Lung (tissue), 11 donors: ENCODE measurements at regions not wholly inside any gene's neighbourhood (a gene's known extent, or its start where the extent isn't known, plus 50 kb on each side); places are given as distances from the start of the nearest gene placed in this dataset.

Source experiments
- ATAC-seq: fragments of 200-7000 bp; cut with Tn5 transposase; one replicate; pipeline ENCODE4 v1.9.1; 2020; ENCODE audit warnings: moderate number of reproducible peaks; ENCODE audit not compliant: insufficient read depth, low FRiP score
- DNase-seq, 3 donors: peaks; one replicate each; pipeline ENCODE4 v3.0.0-alpha.2; 2013 to 2017
- H3K27ac ChIP-seq, 2 donors: one replicate each; pipeline ENCODE4 v1.5.1; 2013; ENCODE audit warnings: mild to moderate bottlenecking in 2 of 2, moderate library complexity in 2 of 2, control low read depth in 1 of 2, inconsistent platforms in 1 of 2, low read depth in 1 of 2, low read length in 1 of 2
- H3K27me3 ChIP-seq, 3 donors: one replicate each; pipeline ENCODE4 v1.5.1; 2013; ENCODE audit warnings: low read length in 2 of 3; ENCODE audit not compliant: control insufficient read depth in 3 of 3, insufficient read depth in 3 of 3
- H3K36me3 ChIP-seq, 4 donors: one replicate each; pipeline ENCODE4 v1.5.1; 2013; ENCODE audit warnings: low read length in 4 of 4, mild to moderate bottlenecking in 1 of 4, moderate library complexity in 1 of 4; ENCODE audit not compliant: control insufficient read depth in 4 of 4, insufficient read depth in 4 of 4
- H3K4me1 ChIP-seq, 5 donors: one replicate each; pipeline ENCODE4 v1.5.1; 2013; ENCODE audit warnings: low read length in 5 of 5, mild to moderate bottlenecking in 2 of 5, moderate library complexity in 1 of 5; ENCODE audit not compliant: control insufficient read depth in 5 of 5, insufficient read depth in 5 of 5
- H3K4me3 ChIP-seq: one replicate; pipeline ENCODE4 v1.5.1; 2013; ENCODE audit warnings: mild to moderate bottlenecking, control low read depth, moderate library complexity
- H3K9ac ChIP-seq, 2 donors: one replicate each; pipeline ENCODE4 v1.5.1; 2013; ENCODE audit warnings: low read length in 2 of 2, control low read depth in 1 of 2; ENCODE audit not compliant: insufficient read depth in 1 of 2
- H3K9me3 ChIP-seq, 4 donors: one replicate each; pipeline ENCODE4 v1.5.1; 2013; ENCODE audit warnings: low read length in 3 of 4, mild to moderate bottlenecking in 1 of 4, moderate library complexity in 1 of 4; ENCODE audit not compliant: control insufficient read depth in 4 of 4, insufficient read depth in 3 of 4
- WGBS, 2 donors: extraction: QIAGEN DNeasy Blood & Tissue Kit; methylation state at CpG; one replicate each; pipeline ENCODE4 v1.1.7; 2013; 5-methylcytosine and 5-hydroxymethylcytosine counted together
- TF ChIP-seq, protein P1 (sequence below): IDR thresholded peaks from 2 replicates; pipeline ENCODE4 v1.5.1; 2012; ENCODE audit warnings: mild to moderate bottlenecking; ENCODE audit errors: control extremely low read depth, extremely low read depth
- donor health status: control.
- donor health status: control.
- donor health status: Bipolar disorder and iron deficiency.
- donor health status: healthy.
- donor health status: DM: yes; HTN: yes; CAD: no.

DNA sequence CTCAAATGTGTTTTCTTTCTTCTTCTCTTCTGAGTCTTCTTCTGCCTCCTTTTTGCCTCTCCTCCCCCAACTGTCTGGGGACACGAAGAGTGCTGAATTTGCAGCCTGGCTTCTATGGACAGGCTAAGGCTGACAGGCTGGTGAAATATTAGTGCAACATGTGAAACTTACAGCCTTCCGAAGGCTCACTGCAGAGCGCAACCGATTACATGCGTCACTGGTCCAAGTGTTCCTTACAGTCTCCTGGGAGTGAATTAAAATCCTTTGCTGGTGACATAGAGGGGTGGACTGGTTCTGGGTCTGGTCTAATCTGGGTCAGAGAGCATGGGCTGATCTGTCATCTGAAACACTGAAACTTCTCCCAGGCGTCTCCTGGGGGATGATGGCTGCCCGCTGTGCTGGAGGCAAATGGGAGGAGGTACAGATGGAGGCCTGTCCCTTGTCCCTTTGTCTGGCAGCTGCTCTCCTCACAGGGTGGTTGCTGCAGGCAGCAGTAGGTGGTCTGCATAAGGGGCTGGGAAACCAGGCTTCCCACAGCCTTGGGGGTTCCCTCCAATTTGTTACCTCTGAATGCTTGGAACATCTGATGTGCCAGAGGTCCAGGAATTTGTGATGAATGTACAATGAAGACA lies 143.8 kb upstream of the BMPER start:
- DNase-seq: no peak
- Histone ChIP-seq H3K9ac (no peak overlapping the region), H3K36me3 (no peaks in the 10 kb centered on the region), H3K4me1 (peaks cover 0 to 22% (median 2%) of the 10 kb centered on the region in 5 donors), H3K4me3 (no peak overlapping the region), H3K27me3 (no peaks in the 10 kb centered on the region), H3K9me3 (no peaks in the 10 kb centered on the region), H3K27ac (no peak overlapping the region)
- 95 to 96% methylated on average over 7 of the region's 7 CpGs for WGBS, 2 donors
- TF ChIP-seq, protein P1, sequence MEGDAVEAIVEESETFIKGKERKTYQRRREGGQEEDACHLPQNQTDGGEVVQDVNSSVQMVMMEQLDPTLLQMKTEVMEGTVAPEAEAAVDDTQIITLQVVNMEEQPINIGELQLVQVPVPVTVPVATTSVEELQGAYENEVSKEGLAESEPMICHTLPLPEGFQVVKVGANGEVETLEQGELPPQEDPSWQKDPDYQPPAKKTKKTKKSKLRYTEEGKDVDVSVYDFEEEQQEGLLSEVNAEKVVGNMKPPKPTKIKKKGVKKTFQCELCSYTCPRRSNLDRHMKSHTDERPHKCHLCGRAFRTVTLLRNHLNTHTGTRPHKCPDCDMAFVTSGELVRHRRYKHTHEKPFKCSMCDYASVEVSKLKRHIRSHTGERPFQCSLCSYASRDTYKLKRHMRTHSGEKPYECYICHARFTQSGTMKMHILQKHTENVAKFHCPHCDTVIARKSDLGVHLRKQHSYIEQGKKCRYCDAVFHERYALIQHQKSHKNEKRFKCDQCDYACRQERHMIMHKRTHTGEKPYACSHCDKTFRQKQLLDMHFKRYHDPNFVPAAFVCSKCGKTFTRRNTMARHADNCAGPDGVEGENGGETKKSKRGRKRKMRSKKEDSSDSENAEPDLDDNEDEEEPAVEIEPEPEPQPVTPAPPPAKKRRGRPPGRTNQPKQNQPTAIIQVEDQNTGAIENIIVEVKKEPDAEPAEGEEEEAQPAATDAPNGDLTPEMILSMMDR: no peak
- no peak for ATAC-seq

DNA sequence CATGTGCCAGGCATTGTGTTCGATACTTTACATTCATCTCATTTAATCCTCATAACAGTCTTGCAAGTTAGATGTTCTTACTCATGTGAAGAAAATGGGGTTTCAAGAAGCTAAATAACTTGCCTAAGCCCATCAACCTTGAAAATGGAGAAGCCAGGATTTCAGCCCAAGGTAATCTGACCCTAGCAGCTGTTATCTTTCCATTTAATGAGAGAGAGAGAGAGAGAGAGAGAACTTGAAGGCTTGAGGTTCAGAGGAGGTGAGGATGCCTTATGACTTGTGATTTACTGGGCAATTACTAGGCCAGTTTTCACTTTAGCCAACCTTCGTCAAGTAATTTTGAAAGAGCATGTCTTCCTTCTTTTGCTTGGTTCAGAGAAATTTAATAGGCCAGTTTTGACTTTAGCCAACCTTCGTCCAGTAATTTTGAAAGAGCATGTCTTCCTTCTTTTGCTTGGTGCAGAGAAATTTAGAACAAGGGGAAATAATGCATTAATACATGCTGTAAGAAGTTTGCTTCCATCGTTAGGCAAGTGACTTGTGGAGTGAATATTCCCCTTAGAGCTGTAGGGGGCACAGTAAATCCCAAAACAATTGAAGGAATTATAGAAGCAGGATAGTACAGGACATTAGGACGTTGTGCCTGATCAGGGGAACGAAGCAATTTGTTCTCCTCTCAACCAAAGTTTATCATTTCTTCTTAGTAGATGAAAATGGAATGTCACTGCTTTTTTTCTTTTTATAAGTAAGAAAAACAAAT lies 143.0 kb upstream of the BMPER start:
- Histone ChIP-seq H3K4me1 (peaks cover 0 to 22% (median 0%) of the 10 kb centered on the region in 5 donors), H3K27ac (no peak overlapping the region), H3K27me3 (no peaks in the 10 kb centered on the region), H3K9me3 (no peaks in the 10 kb centered on the region), H3K4me3 (no peak overlapping the region), H3K36me3 (no peaks in the 10 kb centered on the region), H3K9ac (no peak overlapping the region)
- ATAC-seq (no peak), DNase-seq (no peak)
- WGBS, 2 donors: 85 to 87% methylated on average over 6 of the region's 6 CpGs
- TF ChIP-seq, protein P1: no peak

DNA sequence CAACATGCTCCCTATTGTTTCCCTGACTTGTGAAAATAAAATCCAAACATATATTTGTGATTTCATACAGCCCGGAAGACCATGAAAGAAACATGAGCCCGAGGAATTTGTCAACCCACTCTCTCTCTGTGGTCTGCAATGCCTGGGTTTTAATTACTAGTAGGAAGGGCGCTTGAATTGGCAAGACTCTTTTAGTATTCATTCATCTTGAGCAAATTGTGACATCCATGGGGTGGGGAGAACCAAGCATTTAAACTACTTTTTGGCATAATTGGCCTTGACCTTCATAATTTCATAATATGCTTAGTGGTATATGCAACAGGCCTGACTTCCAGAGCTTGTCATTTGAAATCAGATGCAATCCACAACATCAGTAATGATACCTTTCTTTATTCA lies 142.4 kb upstream of the BMPER start:
- 87 to 91% methylated on average over 3 of the region's 3 CpGs for WGBS, 2 donors
- H3K4me3 ChIP-seq: no peak overlapping the region

More for the DNA sequence above, 142.4 kb upstream of the BMPER start:
- H3K27ac ChIP-seq: no peak overlapping the region
- TF ChIP-seq, protein P1: no peak
- no peaks in the 10 kb centered on the region for H3K36me3 ChIP-seq
- H3K9me3 ChIP-seq: no peaks in the 10 kb centered on the region
- peak in 1 of 3 donors; percentile 29 for DNase-seq
- no peaks in the 10 kb centered on the region for H3K27me3 ChIP-seq
- H3K9ac ChIP-seq: no peak overlapping the region
- peaks cover 0 to 22% (median 0%) of the 10 kb centered on the region in 5 donors for H3K4me1 ChIP-seq
- ATAC-seq: no peak
